ENCODE measurements at regions not wholly inside any gene's neighbourhood (a gene's known extent, or its start where the extent isn't known, plus 50 kb on each side); places are given as distances from the start of the nearest gene placed in this dataset.

DNA sequence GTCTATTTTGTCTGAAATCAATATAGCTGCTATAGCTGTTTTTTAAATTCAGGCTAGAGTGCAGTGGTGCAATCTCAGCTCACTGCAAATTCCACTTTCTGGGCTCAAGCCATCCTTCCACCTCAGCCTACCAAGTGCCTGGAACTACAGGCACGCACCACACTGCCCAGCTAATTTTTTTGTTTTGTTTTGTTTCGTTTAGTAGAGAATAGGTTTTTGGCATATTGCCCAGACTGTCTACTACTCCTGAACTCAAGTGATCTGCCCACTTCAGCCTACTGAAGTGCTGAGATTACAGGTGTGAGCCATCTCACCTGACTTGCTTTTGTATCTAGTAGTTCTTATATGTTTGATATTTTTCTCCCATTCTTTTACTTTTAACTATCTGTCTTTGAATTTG is 259.7 kb downstream of the CDH19 start:
- Histone ChIP-seq H3K4me2 (no peak overlapping the region), H3K27ac (no peak overlapping the region), H3K4me3 (no peak overlapping the region), H3K4me1 (no peaks in the 10 kb centered on the region), H3K9me3 (no peaks in the 10 kb centered on the region)
- POLR2A ChIA-PET = no interaction called here
- ATAC-seq (no peak), DNase-seq (ENCODE audit: low read depth in 1 of 2, low spot score in 1 of 2) (no peak), FAIRE-seq (no peak)
- TF ChIP-seq CEBPB (IDR thresholded peaks at IDR 0.05) (no peak), MYC (IDR thresholded peaks at IDR 0.05; ENCODE audit: borderline replicate concordance, low read length) (no peak), TP53 (CRISPR knock-in tag; IDR thresholded peaks at IDR 0.05) (no peak), POLR2A (IDR thresholded peaks at IDR 0.05; ENCODE audit: low read length) (no peak), RARB (CRISPR knock-in tag; IDR thresholded peaks at IDR 0.05) (no peak), POLR2AphosphoS2 (conservative IDR thresholded peaks at IDR 0.05; ENCODE audit: low read length) (no peak), PHF8 (IDR thresholded peaks at IDR 0.05; ENCODE audit: borderline replicate concordance, low read depth) (no peak), SMC3 (IDR thresholded peaks at IDR 0.05) (no peak), RNF2 (IDR thresholded peaks at IDR 0.05; ENCODE audit: borderline replicate concordance, low read depth) (no peak), CBX8 (IDR thresholded peaks at IDR 0.05) (no peak), JUNB (IDR thresholded peaks at IDR 0.05) (no peak), CBX2 (IDR thresholded peaks at IDR 0.05; ENCODE audit: borderline replicate concordance, low read depth) (no peak), KDM1A (IDR thresholded peaks at IDR 0.05; ENCODE audit: low read depth) (no peak)
- TF ChIP-seq, protein P1, sequence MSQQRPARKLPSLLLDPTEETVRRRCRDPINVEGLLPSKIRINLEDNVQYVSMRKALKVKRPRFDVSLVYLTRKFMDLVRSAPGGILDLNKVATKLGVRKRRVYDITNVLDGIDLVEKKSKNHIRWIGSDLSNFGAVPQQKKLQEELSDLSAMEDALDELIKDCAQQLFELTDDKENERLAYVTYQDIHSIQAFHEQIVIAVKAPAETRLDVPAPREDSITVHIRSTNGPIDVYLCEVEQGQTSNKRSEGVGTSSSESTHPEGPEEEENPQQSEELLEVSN (IDR thresholded peaks at IDR 0.05; ENCODE audit: borderline replicate concordance, low read depth) = no peak
- TF ChIP-seq, protein P2, sequence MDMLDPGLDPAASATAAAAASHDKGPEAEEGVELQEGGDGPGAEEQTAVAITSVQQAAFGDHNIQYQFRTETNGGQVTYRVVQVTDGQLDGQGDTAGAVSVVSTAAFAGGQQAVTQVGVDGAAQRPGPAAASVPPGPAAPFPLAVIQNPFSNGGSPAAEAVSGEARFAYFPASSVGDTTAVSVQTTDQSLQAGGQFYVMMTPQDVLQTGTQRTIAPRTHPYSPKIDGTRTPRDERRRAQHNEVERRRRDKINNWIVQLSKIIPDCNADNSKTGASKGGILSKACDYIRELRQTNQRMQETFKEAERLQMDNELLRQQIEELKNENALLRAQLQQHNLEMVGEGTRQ (IDR thresholded peaks at IDR 0.05) = no peak
- TF ChIP-seq, protein P3, sequence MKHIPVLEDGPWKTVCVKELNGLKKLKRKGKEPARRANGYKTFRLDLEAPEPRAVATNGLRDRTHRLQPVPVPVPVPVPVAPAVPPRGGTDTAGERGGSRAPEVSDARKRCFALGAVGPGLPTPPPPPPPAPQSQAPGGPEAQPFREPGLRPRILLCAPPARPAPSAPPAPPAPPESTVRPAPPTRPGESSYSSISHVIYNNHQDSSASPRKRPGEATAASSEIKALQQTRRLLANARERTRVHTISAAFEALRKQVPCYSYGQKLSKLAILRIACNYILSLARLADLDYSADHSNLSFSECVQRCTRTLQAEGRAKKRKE (CRISPR knock-in tag; IDR thresholded peaks at IDR 0.05; ENCODE audit: low read depth) = no peak
- TF ChIP-seq, protein P4, sequence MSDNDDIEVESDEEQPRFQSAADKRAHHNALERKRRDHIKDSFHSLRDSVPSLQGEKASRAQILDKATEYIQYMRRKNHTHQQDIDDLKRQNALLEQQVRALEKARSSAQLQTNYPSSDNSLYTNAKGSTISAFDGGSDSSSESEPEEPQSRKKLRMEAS (IDR thresholded peaks at IDR 0.05) = no peak
- CTCF ChIA-PET = no interaction called here
- WGBS (ENCODE audit: missing lambda C conversion rate) = 17% methylated on average over 2 of the region's 2 CpGs

DNA sequence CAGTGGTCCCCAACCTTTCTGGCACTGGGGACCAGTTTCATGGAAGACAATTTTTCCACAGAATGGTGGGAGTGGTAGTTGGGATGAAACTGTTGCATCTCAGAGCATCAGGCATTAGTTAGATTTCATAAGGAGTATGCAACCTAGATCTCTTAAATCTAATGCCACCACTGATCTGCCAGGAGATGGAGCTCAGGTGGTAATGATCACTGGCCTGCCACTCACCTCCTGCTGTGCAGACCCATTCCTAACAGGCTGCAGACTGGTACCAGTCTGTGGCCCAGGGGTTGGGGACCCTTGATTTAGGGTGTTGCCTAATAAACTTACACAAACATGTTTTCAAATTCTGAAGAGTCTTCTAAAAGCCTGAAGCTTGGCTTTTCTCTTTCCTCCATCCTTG is 261.3 kb downstream of the CDH19 start:
- no peak for FAIRE-seq
- no peak for TF ChIP-seq HOXB5 (CRISPR knock-in tag; IDR thresholded peaks at IDR 0.05)
- TF ChIP-seq EHF (CRISPR knock-in tag; IDR thresholded peaks at IDR 0.05) = no peak
- no peak for TF ChIP-seq RNF2 (IDR thresholded peaks at IDR 0.05; ENCODE audit: borderline replicate concordance, low read depth)
- TF ChIP-seq MAZ (IDR thresholded peaks at IDR 0.05; ENCODE audit: borderline replicate concordance, low read depth, low read length) = no peak
- no peak for TF ChIP-seq FOXS1 (CRISPR knock-in tag; IDR thresholded peaks at IDR 0.05)
- TF ChIP-seq FOSL2 (IDR thresholded peaks at IDR 0.05) = no peak
- no peak for TF ChIP-seq FOSL2 (CRISPR knock-in tag; IDR thresholded peaks at IDR 0.05)
- TF ChIP-seq SMC3 (IDR thresholded peaks at IDR 0.05) = no peak
- no peak for TF ChIP-seq EHMT2 (IDR thresholded peaks at IDR 0.05; ENCODE audit: low read depth)
- no peak for TF ChIP-seq NR3C1 (IDR thresholded peaks at IDR 0.05)
- no peak for TF ChIP-seq POLR2AphosphoS2 (conservative IDR thresholded peaks at IDR 0.05; ENCODE audit: low read length)
- TF ChIP-seq BHLHE40 (IDR thresholded peaks at IDR 0.05; ENCODE audit: low read depth, low read length) = no peak
- TF ChIP-seq CHD4 (IDR thresholded peaks at IDR 0.05; ENCODE audit: borderline replicate concordance) = no peak
- no peak for TF ChIP-seq ESRRA (IDR thresholded peaks at IDR 0.05; ENCODE audit: borderline replicate concordance, low read length)
- TF ChIP-seq, protein P4 (IDR thresholded peaks at IDR 0.05) = no peak
- TF ChIP-seq HOXA7 (CRISPR knock-in tag; IDR thresholded peaks at IDR 0.05) = no peak
- TF ChIP-seq GATA3 (IDR thresholded peaks at IDR 0.05; ENCODE audit: borderline replicate concordance) = no peak
- POLR2A ChIA-PET = no interaction called here

More for the DNA sequence above, 261.3 kb downstream of the CDH19 start:
- no peak overlapping the region for H3K4me2 ChIP-seq
- CTCF ChIA-PET = no interaction called here
- no peaks in the 10 kb centered on the region for H3K9me3 ChIP-seq
- H3K4me3 ChIP-seq = no peak overlapping the region
- no peak for ATAC-seq
- no peaks in the 10 kb centered on the region for H3K4me1 ChIP-seq
- H3K27ac ChIP-seq = no peak overlapping the region
- DNase-seq (ENCODE audit: low read depth in 1 of 2, low spot score in 1 of 2) = no peak

All from A549 (cell line).